HG03097 (cell line): ENCODE measurements at regions not wholly inside any gene's neighbourhood (a gene's known extent, or its start where the extent isn't known, plus 50 kb on each side); places are given as distances from the start of the nearest gene placed in this dataset.
A peak's percentile ranks its signal among the peaks of the same experiment; 100 is the strongest.
"Not testable (repeated sequence)": the region's sequence is repeated elsewhere in the genome, so short reads cannot be mapped to it uniquely, and the experiment has no call there.

ENCODE experiments used
- ATAC-seq: cut with Tn5 transposase; IDR thresholded peaks from one replicate; pipeline ENCODE4 v1.9.1; 2021; ENCODE audit not compliant: unreplicated experiment, low FRiP score

DNA sequence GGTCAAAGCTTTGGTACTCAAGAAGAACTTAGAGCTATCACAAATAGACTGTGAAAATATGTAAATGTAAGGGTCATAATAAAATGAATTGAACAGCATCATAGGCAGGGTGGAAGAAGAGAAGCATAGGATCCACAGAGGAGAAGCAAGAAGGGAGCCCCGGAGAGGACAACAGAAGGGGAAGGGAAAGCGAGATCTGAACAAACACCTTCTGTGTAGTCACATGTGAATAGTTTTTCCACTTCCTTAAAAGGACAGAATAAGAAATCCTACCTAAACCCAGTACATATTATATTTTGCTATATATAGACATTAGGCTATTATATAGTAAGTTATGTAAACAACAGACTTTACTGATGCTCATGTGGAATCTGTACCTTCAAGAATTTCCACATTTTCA, 160.2 kb downstream of the DKK1 start:
- no peak for ATAC-seq

DNA sequence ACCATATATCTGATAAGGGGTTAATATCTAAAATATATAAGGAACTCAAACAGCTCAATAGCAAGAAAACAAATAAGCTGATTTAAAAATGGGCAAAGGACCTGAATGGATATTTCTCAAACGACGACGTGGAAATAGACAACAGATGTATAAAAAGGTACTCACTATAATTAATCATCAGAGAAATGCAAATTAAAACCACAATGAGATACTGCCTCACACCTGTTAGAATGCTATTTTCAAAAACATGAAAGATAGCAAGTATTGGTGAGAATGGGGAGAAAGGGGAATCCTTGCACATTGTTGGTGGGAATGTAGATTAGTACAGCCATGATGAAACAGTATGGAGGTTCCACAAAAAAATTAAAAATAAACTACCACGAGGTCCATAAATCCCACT, 163.2 kb downstream of the DKK1 start:
- no peak for ATAC-seq

DNA sequence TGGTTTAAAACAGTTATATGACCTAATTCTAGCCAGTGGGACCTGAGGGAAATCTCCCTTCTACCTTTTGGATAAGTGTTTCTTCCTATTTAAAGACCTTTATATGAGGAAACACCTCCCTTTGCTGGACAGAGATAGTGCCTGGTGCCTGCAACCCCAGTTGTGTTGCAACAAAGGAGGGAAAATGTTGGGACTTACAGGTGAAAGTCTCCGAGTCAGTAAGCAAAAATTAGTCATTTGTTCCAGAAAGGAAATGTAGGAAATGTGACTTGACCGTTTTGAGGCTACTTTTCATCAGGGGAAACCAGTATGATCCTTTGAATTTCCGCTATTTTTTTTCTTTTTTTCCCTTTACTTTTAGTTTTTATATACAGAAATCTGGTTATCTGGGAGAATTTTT, 165.5 kb downstream of the DKK1 start:
- no peak for ATAC-seq

DNA sequence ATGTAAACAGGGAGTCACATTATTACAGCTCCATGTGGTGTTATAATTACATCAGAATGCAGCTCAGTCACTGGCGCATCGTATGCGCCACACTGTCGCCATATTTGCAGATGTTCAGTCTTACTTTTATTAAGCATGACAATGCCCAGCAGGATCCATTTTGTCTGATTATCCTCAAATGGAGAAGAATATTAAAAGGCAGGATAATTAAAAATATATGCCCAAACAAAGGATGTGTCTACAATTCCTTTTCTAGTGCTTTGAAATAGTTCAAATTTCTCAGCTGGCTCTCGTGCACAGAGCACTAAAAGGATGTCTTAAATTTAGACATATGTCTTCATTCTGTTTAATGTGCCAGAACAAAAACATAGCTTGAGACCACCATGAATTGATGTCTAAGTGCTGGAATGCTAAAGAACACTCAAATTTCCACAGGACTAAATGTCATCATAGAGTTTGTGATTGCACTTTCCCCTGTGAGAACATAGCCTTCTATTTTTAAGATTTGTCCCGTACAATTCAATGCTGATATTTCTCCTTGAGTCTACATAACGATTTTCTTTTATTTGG, 168.0 kb downstream of the DKK1 start:
- ATAC-seq: no peak

DNA sequence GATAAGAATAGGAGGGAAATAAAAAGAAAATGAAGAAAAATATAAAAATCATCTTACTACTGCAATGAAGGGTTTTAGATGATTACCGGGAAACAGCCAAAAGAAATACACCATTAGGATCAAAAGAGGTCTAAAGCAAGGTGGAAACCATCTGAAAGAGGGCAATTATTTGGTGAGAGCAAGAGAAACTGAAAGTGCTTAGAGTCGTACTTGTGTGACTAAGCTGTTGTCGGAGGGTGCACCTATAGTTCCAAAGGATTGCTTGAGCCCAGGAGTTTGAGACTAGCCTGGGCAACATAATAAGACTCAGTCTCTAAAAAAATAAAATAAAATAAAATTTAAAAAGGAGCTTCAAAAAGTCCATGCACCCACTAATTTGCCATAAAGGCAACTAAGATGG, 169.5 kb downstream of the DKK1 start:
- peak; percentile 74 for ATAC-seq

DNA sequence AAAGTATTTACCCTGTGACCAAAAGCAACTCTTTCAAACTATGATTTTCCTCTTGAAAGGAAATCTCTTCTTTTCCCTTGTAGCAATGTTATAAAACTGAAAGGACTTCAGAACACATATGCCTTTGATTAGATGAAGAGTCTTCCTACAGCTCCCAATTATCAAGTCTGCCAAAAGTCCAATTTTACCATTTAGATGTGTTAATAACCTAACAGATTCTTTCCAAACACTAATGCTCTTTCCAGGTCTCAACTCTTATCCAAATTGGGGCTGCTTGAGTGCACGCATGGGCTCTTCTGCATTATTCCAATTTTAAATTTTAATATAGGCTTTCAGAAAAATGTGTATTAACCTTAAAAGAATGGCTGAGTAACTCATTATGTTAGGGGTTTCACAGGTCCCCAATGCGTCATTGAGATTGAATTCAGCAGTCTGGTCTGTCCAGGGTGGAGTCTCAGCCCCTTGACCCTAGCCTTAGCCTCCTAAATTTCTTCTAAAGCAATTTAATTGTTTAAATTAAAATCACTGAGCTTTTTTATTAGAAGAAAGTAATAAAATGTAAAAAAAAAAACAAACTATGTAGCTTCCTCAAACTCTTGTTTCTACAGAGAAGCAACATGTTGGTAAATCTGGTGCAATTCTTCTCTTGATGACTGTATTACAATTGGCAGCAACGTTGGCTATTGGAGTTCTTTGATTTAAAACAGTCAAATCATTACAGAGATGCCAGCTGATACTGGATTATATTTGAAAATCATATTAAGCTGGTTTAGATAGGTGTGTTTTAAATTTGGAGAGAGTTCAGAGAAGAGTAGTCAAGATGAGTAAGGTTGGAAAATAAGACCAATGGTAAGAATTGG, 170.4 kb downstream of the DKK1 start:
- no peak for ATAC-seq

DNA sequence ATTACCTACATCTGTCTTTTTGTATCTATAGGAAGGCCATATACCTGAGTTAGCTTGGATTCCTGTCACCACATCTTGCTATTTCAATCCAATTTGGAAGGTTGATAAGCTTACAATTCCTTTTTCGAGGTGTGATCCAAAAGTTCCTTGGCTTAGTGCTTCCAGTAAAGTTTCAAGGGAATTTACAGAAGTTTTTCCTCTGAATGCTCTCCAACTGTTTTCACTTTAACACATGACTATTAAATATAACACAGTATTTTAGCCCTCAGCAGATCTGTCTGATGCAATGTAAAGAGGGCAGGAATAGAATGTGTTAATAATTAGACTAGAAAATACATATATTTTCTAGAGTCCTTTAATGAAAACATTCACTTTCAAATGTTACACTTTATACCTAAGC, 171.4 kb downstream of the DKK1 start:
- ATAC-seq: no peak

DNA sequence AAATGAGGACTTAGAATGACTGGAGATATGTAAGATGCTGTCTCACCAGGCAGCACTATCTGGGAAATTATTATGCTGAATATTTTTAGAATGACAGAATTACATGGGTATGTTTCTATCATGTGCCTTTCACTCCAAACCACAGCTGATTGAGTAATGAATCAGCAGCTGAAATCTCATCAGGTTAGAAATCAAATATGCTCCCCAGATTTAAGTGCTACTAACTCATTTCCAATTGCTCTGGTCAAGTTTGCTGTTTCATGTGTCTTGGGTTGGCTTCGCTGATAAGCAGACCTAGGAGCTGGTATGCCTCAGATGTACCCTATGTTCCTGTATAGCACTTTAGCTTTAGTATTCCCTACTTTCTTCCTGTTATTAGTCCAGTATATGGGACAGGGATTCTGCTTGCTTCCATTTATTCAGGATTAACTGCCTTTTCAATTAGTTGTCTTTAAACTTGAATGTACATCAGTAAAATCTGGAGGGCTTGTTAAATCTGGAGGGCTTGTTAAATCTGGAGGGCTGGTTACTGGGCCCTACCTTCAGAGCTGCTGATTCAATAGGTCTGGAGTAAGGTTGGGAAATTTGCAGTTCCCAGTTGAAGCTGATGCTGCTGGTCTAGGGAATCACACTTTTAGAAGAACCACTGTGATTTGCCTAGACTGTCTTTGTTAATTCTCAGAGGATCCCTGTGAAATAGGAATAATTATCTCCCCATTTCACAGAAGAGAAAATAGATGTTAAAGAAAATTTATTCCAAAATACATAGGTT, 172.9 kb downstream of the DKK1 start:
- ATAC-seq: no peak

DNA sequence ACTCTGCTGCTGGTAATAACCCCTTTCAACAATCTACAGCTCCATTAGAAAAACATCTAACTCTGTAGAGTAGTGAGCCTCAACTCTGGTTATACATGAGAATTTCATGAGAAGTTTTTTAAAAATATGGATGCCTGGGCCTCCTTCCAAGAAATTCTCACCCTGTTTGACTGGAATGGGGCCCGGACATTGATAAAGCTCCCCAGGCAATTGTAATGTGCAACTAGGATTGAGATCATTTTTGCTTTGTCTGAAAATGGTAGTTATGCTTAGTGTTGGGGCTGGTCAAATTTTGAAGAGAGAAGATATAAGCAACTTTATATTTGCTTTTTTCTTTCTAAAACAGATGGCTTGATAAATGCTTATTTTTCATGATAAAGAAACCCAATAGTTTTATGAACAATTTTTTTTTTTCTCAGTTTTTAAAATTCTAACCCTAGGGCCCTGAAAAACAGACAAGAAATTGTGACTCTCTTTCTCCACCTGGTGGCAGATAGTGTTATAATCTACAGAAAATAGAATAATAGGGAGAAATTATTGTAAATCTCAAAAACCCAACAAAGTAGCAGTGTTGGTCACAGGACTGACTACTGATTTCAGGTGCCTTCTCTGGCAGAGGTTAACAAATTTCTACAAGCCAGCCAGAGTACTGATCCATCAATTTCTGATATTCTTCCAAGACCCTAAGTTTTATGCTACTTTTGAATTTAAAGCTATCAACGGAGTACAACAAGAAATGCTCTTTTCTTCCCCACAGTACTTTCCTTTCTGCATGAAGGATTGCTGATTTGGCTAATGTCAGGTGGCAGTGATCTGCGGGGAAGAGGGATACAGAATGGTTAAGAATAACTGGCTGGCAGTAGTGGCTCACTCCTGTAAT, 174.8 kb downstream of the DKK1 start:
- no peak for ATAC-seq

DNA sequence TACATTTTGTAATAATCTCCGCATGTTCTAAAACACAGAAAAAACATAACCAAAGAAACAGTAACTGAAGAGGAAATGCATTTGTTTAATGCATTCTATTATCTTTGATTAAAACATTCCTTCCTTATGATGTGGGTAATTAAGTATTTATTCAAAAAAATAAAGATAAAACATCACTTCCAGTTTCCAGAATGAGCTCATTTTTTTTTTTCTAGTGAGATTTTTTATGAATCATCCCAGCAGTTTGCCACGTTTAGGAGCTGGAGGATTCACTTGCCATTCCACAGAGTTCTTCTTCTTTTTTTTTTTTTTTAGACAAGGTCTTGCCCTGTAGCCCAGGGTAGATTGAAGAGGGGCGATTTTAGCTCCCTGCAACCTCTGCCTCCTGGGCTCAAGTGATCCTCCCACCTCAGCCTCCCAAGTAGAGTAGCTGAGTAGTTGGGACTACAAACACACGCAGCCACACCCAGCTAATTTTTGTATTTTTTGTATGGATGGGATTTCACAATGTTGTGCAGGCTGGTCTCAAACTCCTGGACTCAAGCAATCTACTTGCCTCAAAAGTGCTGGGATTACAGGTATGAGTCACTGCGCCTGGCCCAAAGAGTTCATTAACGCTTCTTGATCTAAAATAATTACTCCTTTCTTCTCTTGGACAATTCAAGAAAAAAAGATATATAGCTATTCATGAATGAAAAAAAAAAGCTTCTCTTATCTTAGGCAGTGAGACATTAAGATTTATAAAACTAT, 177.3 kb downstream of the DKK1 start:
- no peak for ATAC-seq

DNA sequence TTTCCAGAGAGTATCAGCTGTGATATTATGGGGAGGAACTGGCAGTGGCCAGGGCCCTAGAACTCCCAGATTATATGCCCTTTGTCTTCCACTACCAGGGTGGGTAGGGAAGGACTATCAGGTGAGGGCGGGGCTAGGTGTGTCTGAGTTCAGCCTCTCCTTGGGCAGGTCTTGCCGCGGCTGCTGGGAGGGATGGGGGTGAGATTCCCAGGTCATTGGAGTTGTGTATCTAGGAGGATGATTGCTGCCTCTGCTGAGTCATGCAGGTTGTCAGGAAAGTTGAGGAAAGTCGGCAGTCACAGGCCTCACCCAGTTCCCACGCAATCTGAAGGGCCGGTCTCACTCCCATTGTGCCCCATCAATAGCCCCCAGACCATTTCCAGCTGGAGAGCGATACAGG, 185.2 kb downstream of the DKK1 start:
- ATAC-seq: no peak

DNA sequence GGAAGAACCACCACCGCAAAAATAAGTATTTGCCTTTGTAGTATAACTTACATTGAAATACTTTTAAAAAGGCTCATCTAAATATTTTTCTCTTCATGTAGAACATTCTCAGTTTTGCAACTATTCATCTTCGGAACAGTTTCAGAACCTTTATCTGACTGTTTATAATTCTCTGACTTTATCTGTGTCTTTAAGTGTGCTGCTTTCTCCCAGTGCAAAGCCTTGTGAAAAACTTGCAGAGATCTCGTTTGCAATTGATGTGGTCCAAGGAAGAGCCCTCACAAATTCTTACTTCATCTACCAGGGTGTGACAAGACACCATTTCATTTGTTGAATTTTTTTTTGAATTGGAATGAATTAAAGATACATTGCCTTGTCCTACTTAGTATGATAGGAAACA, 186.4 kb downstream of the DKK1 start:
- ATAC-seq: no peak

DNA sequence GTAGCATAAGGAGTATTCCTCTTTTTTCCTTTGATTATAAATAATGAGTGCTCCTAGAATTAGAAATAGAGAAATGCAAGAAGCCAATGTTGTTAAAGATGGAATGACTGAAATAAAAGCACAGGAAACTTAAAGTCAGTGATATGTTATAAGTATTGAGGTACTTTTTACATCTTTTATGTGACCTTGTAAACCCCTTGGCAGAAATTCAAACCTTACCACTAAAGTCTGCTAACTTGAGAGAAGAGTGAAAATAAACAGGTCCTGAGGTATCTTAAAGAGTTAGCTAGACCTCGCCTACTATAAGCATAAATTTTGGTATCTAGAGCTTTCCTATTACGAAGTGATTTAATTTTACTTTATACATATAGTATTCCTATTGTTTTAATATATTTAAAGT, 188.2 kb downstream of the DKK1 start:
- ATAC-seq: no peak

DNA sequence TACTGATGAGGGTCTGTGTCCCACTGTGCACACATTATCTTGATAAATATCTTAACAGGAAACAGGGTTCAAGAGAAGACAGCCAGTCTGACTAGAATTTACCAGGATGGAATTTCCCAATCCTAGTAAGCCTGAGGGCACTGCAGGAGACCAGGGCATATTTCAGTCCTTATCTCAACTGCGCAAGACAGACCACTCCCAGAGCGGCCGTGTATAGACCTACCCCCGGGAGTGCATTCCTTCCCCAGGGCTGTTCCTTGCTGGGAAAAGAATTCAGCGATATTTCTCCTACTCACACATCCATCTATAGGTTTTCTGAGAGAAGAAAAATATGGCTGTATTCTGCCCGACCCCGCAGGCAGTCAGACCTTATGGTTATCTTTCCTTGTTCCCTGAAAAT, 191.3 kb downstream of the DKK1 start:
- not testable (repeated sequence) for ATAC-seq

DNA sequence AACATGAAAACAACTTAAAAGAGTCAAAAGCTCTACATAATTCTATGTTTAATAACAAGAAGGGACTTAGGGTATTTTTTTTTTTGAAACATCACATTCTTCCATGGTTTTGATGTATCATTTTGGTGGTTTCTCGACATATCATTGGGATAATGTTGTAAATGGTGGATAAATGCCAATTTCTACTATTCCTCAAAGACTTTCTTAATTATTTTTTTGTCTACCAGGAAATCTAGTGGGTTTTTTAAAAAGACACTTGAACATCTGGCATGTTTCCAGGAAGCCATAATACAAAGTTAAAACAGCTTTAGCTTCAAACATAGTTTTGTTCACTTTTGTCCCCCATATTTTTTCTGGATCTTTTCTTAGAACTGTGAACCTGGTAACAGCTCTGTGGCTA, 200.4 kb downstream of the DKK1 start:
- ATAC-seq: no peak

DNA sequence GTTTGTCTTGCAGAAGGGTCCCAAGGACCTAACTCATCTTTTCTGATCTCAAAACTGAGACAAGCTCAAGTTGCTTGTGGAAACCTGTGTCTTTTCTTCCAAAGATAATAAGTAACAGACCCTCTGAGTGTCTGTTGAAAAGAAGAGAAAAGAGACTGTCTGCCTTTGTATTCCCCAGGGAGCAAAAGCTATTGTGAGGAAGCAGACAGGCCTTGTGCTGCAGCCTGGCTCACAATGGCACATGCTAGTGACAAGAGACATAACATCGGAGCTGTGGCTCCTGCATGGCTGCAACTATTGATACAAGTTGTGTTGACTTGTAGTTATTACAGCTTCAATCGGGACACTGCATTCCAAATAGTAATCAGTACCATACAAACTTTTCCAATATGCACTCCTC, 202.9 kb downstream of the DKK1 start:
- ATAC-seq: no peak

DNA sequence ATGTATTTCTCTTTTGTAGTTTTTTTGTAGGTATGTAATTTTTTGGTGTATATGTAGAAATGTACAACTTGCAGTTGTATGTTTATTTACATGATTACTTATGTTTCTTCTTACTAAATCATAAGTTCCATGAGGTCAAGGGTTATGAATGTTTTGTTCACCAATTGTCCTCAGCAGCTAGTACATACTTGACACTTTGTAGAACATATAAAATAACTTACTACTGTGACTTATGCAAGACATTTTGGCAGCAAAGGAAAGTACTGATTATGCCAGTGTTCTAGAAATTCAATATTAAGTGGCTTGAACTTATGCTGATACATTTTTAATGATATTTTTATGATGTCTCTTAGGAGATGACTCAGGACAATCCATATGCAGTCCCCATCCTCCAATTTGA, 209.6 kb downstream of the DKK1 start:
- ATAC-seq: no peak

DNA sequence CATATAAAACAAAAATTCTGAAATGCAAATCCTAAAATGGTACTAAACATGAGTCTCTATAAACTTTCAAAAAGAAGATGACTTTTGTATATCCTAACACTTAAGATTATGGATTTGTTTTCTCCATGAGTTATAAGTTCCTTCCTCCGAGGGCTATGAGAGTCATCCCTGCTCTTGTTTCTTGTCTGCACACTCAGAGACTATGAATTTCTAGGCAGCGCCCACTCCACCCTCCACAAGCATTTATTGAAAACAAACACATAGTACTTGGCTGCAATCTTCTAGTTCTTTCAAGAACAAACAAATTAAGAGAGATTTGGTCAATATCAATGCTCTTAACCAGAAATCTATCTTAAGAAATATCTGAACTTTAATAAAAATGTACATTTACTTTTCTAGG, 211.7 kb downstream of the DKK1 start:
- no peak for ATAC-seq

DNA sequence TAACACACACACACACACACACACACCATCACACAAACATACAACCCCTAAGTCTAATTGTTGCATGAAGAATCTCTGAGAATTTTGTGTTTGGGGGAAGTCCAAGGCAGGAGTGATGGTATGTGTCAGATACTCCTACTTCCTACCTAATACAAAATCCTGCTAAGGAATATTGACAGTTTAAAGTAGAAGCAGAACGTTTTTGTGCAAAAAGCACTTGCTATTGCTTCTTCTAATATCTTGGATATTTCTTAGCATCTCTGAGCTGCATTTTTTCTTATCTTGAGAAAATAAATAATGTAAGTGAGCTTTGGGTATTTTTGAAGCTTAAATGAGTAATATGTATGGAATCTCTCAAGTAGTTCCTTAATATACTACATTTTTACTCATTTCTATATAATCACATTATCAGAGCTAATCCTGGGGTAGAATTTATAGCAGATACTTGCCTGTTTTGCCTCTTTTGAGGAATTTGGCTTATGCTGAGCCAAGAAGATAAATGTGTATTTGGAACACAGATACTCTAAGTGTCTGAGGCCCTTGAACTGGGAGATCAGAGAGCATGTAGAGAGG, 212.3 kb downstream of the DKK1 start:
- ATAC-seq: no peak
